K562 (cell line): ENCODE measurements at regions not wholly inside any gene's neighbourhood (a gene's known extent, or its start where the extent isn't known, plus 50 kb on each side); places are given as distances from the start of the nearest gene placed in this dataset.
A peak's percentile ranks its signal among the peaks of the same experiment; 100 is the strongest.

Source experiments
- E2F1 ChIP-seq: sonication (generic); formaldehyde crosslinking; IDR thresholded peaks from 2 replicates; pipeline ENCODE4 v1.8.1; 2023; ENCODE audit warnings: mild to moderate bottlenecking, missing genetic modification reagents, moderate library complexity
- E2F3 ChIP-seq: fragments of 250-450 bp; sonication (Bioruptor Pico); IDR thresholded peaks from 2 replicates; pipeline ENCODE4 v1.4.0; 2020; ENCODE audit warnings: mild to moderate bottlenecking
- ID3 ChIP-seq, 2 experiments: fragments of 250-450 bp in 1 of 2; fragments of 450-650 bp in 1 of 2; sonication (Bioruptor Pico) in 1 of 2; IDR thresholded peaks; 2 replicates each; pipeline versions ENCODE4 v1.6.1 to v1.8.0; 2016 to 2021; ENCODE audit warnings: mild to moderate bottlenecking in 2 of 2, moderate library complexity in 2 of 2, missing compliant biosample characterization in 1 of 2, missing genetic modification characterization in 1 of 2
- KAT8 ChIP-seq: fragments of 450-650 bp; IDR thresholded peaks from 2 replicates; pipeline ENCODE4 v1.6.1; 2016; ENCODE audit warnings: low read depth, mild to moderate bottlenecking
- PHF8 ChIP-seq: fragments of 200-600 bp; sonication (generic); IDR thresholded peaks from 2 replicates; pipeline ENCODE4 v1.6.1; 2012; ENCODE audit warnings: mixed run types, mild to moderate bottlenecking, inconsistent platforms, low read length, moderate library complexity, borderline replicate concordance
- PHTF2 ChIP-seq: fragments of 250-450 bp; sonication (Bioruptor Pico); IDR thresholded peaks from 2 replicates; pipeline ENCODE4 v1.5.0; 2021; ENCODE audit warnings: mild to moderate bottlenecking
- RBM39 ChIP-seq: fragments of 200-400 bp; formaldehyde crosslinking; optimal IDR thresholded peaks from 2 replicates; pipeline ENCODE3; 2018; ENCODE audit warnings: low read depth, low read length
- TFAM ChIP-seq: fragments of 250-450 bp; sonication (Bioruptor Pico); conservative IDR thresholded peaks from 2 replicates; pipeline ENCODE4 v1.5.0; 2021; ENCODE audit warnings: mild to moderate bottlenecking, moderate library complexity
- THRA ChIP-seq: fragments of 450-650 bp; IDR thresholded peaks from 2 replicates; pipeline ENCODE4 v1.6.1; 2017; ENCODE audit warnings: mild to moderate bottlenecking, moderate library complexity
- XRCC5 ChIP-seq: fragments of 200-400 bp; formaldehyde crosslinking; IDR thresholded peaks from 2 replicates; pipeline ENCODE4 v1.6.1; 2017; ENCODE audit warnings: low read depth, mild to moderate bottlenecking, low read length
- ZC3H4 ChIP-seq: sonication (generic); formaldehyde crosslinking; IDR thresholded peaks from 2 replicates; pipeline ENCODE4 v1.9.0; 2021; ENCODE audit warnings: missing genetic modification reagents, borderline replicate concordance
- ZFP30 ChIP-seq: fragments of 250-450 bp; sonication (Bioruptor Pico); IDR thresholded peaks from 2 replicates; pipeline ENCODE4 v1.8.0; 2022; ENCODE audit warnings: moderate library complexity, mild to moderate bottlenecking, inconsistent platforms, borderline replicate concordance
- ZNF407 ChIP-seq: fragments of 450-650 bp; IDR thresholded peaks from 2 replicates; pipeline ENCODE4 v1.6.1; 2016; ENCODE audit warnings: low read depth
- ZNF766 ChIP-seq: fragments of 200-800 bp; sonication (Bioruptor generic); conservative IDR thresholded peaks from 2 replicates; pipeline ENCODE4 v1.6.1; 2016; ENCODE audit warnings: missing genetic modification characterization, missing compliant biosample characterization

- TF ChIP-seq TFAM (no peak), ZNF766 (0 out of 2 replicates have a peak, but pooled peaks have one; percentile 41), ZFP30 (CRISPR knock-in tag) (no peak), XRCC5 (peak; percentile 81; the same call in 1 of the 2 replicates), THRA (no peak), ZNF407 (no peak), PHF8 (peak; percentile 26; the same call in 1 of the 2 replicates), E2F1 (CRISPR knock-in tag) (peak; percentile 84), E2F3 (CRISPR knock-in tag) (no peak), ZC3H4 (CRISPR knock-in tag) (no peak), ID3 (CRISPR knock-in tag; IDR thresholded peaks at IDR 0.05) (no peak), ID3 (tag; IDR thresholded peaks at IDR 0.05) (0 out of 2 replicates have a peak, but pooled peaks have one; percentile 77), PHTF2 (CRISPR knock-in tag) (no peak), KAT8 (no peak), RBM39 (no peak)
These were observed 51.2 kb upstream of the RNF182 start (continued) for GRCh38 chr6:13873288-13874190.
